ENCODE measurements at regions not wholly inside any gene's neighbourhood (a gene's known extent, or its start where the extent isn't known, plus 50 kb on each side); places are given as distances from the start of the nearest gene placed in this dataset.
A peak's percentile ranks its signal among the peaks of the same experiment; 100 is the strongest.
"Not testable (repeated sequence)": the region's sequence is repeated elsewhere in the genome, so short reads cannot be mapped to it uniquely, and the experiment has no call there.

GRCh38 chrX:1700757-1701156, 85.9 kb downstream of the ASMT start:
- Mint-ChIP-seq H3K27me3 (no peaks in the 10 kb centered on the region), H3K27ac (no peak overlapping the region), H3K4me1 (no peaks in the 10 kb centered on the region), H3K9me3 (peaks cover 15 to 17% of the 10 kb centered on the region in 2 donors), H3K4me3 (no peak overlapping the region)
- no peak for DNase-seq
- no peak for ATAC-seq

- H3K27me3 Mint-ChIP-seq, H3K4me3 Mint-ChIP-seq, ATAC-seq, H3K4me1 Mint-ChIP-seq, DNase-seq, H3K27ac Mint-ChIP-seq: not testable (repeated sequence)
- peaks cover 11 to 13% of the 10 kb centered on the region in 2 donors for H3K9me3 Mint-ChIP-seq
Measured at GRCh38 chrX:1701396-1701901, 86.6 kb downstream of the ASMT start.

GRCh38 chrX:1702142-1702541, 87.3 kb downstream of the ASMT start:
- H3K9me3 Mint-ChIP-seq = peaks cover 8 to 11% of the 10 kb centered on the region in 2 donors
- not testable (repeated sequence) for H3K4me3 Mint-ChIP-seq, H3K27ac Mint-ChIP-seq, H3K27me3 Mint-ChIP-seq, ATAC-seq, H3K4me1 Mint-ChIP-seq, DNase-seq

GRCh38 chrX:1702557-1702956, 87.7 kb downstream of the ASMT start:
- peaks cover 8 to 11% of the 10 kb centered on the region in 2 donors for H3K9me3 Mint-ChIP-seq
- H3K4me3 Mint-ChIP-seq, H3K4me1 Mint-ChIP-seq, DNase-seq, ATAC-seq, H3K27ac Mint-ChIP-seq, H3K27me3 Mint-ChIP-seq: not testable (repeated sequence)

GRCh38 chrX:1709277-1709676, 94.4 kb downstream of the ASMT start:
- DNase-seq, H3K4me1 Mint-ChIP-seq, H3K4me3 Mint-ChIP-seq, ATAC-seq, H3K9me3 Mint-ChIP-seq, H3K27ac Mint-ChIP-seq, H3K27me3 Mint-ChIP-seq: not testable (repeated sequence)

GRCh38 chrX:1713296-1713695, 98.4 kb downstream of the ASMT start:
- Mint-ChIP-seq H3K4me1 (no peaks in the 10 kb centered on the region), H3K4me3 (no peak overlapping the region), H3K9me3 (no peaks in the 10 kb centered on the region), H3K27me3 (no peaks in the 10 kb centered on the region), H3K27ac (no peak overlapping the region)
- no peak for DNase-seq
- ATAC-seq = no peak

GRCh38 chrX:1717373-1717772, 102.5 kb downstream of the ASMT start:
- H3K4me1 Mint-ChIP-seq = no peaks in the 10 kb centered on the region
- H3K9me3 Mint-ChIP-seq = no peaks in the 10 kb centered on the region
- ATAC-seq = no peak
- DNase-seq = no peak
- no peak overlapping the region for H3K27ac Mint-ChIP-seq
- no peaks in the 10 kb centered on the region for H3K27me3 Mint-ChIP-seq
- no peak overlapping the region for H3K4me3 Mint-ChIP-seq

GRCh38 chrX:1719270-1719669, 104.4 kb downstream of the ASMT start:
- DNase-seq (no peak), ATAC-seq (no peak)
- no peak overlapping the region for H3K27ac Mint-ChIP-seq
- no peaks in the 10 kb centered on the region for H3K4me1 Mint-ChIP-seq
- H3K9me3 Mint-ChIP-seq = no peaks in the 10 kb centered on the region
- no peak overlapping the region for H3K4me3 Mint-ChIP-seq
- H3K27me3 Mint-ChIP-seq = no peaks in the 10 kb centered on the region

GRCh38 chrX:1720836-1721235, 106.0 kb downstream of the ASMT start:
- no peak overlapping the region for H3K27ac Mint-ChIP-seq
- H3K4me3 Mint-ChIP-seq = no peak overlapping the region
- DNase-seq = no peak
- H3K4me1 Mint-ChIP-seq = no peaks in the 10 kb centered on the region
- no peaks in the 10 kb centered on the region for H3K27me3 Mint-ChIP-seq
- no peaks in the 10 kb centered on the region for H3K9me3 Mint-ChIP-seq
- no peak for ATAC-seq

- no peak overlapping the region for H3K27ac Mint-ChIP-seq
- ATAC-seq (no peak), DNase-seq (no peak)
- H3K4me3 Mint-ChIP-seq = no peak overlapping the region
- H3K9me3 Mint-ChIP-seq = peaks cover 5 to 6% of the 10 kb centered on the region in 2 donors
- H3K4me1 Mint-ChIP-seq = no peaks in the 10 kb centered on the region
- H3K27me3 Mint-ChIP-seq = no peaks in the 10 kb centered on the region
Measured at GRCh38 chrX:1725472-1725871, 110.6 kb downstream of the ASMT start.

GRCh38 chrX:1727531-1728027, 112.7 kb downstream of the ASMT start:
- ATAC-seq = no peak
- Mint-ChIP-seq H3K4me3 (no peak overlapping the region), H3K27ac (no peak overlapping the region), H3K4me1 (no peaks in the 10 kb centered on the region), H3K27me3 (no peaks in the 10 kb centered on the region), H3K9me3 (peaks cover 5 to 6% of the 10 kb centered on the region in 2 donors)
- no peak for DNase-seq

- DNase-seq (no peak), ATAC-seq (no peak)
- Mint-ChIP-seq H3K9me3 (peaks cover 2 to 3% of the 10 kb centered on the region in 2 donors), H3K27me3 (no peaks in the 10 kb centered on the region), H3K27ac (peak overlapping the region; percentile 42 to 46), H3K4me1 (no peaks in the 10 kb centered on the region), H3K4me3 (no peak overlapping the region)
Measured at GRCh38 chrX:1734806-1735205, 119.9 kb downstream of the ASMT start.

GRCh38 chrX:1741816-1742394, 127.0 kb downstream of the ASMT start:
- H3K27me3 Mint-ChIP-seq = no peaks in the 10 kb centered on the region
- no peaks in the 10 kb centered on the region for H3K4me1 Mint-ChIP-seq
- H3K4me3 Mint-ChIP-seq = no peak overlapping the region
- no peak overlapping the region for H3K27ac Mint-ChIP-seq
- no peak for ATAC-seq
- peaks cover 20 to 45% of the 10 kb centered on the region in 2 donors for H3K9me3 Mint-ChIP-seq
- no peak for DNase-seq

GRCh38 chrX:1743105-1743504, 128.2 kb downstream of the ASMT start:
- no peak for DNase-seq
- no peak overlapping the region for H3K27ac Mint-ChIP-seq
- no peak overlapping the region for H3K4me3 Mint-ChIP-seq
- no peaks in the 10 kb centered on the region for H3K27me3 Mint-ChIP-seq
- no peaks in the 10 kb centered on the region for H3K4me1 Mint-ChIP-seq
- H3K9me3 Mint-ChIP-seq = peaks cover 20 to 50% of the 10 kb centered on the region in 2 donors
- ATAC-seq = no peak

GRCh38 chrX:1743663-1744062, 128.8 kb downstream of the ASMT start:
- DNase-seq (no peak), ATAC-seq (no peak)
- no peak overlapping the region for H3K27ac Mint-ChIP-seq
- no peak overlapping the region for H3K4me3 Mint-ChIP-seq
- H3K27me3 Mint-ChIP-seq = no peaks in the 10 kb centered on the region
- H3K4me1 Mint-ChIP-seq = no peaks in the 10 kb centered on the region
- H3K9me3 Mint-ChIP-seq = peaks cover 24 to 55% of the 10 kb centered on the region in 2 donors

- Mint-ChIP-seq H3K4me3 (no peak overlapping the region), H3K9me3 (peaks cover 22 to 43% of the 10 kb centered on the region in 2 donors), H3K27ac (no peak overlapping the region), H3K4me1 (peaks cover 5% of the 10 kb centered on the region), H3K27me3 (no peaks in the 10 kb centered on the region)
- no peak for ATAC-seq
- DNase-seq = no peak
Measured at GRCh38 chrX:1748408-1748807, 133.5 kb downstream of the ASMT start.

GRCh38 chrX:1749499-1749898, 134.6 kb downstream of the ASMT start:
- no peak overlapping the region for H3K27ac Mint-ChIP-seq
- no peaks in the 10 kb centered on the region for H3K27me3 Mint-ChIP-seq
- peaks cover 11 to 39% of the 10 kb centered on the region in 2 donors for H3K9me3 Mint-ChIP-seq
- DNase-seq = no peak
- no peak for ATAC-seq
- peaks cover 5% of the 10 kb centered on the region for H3K4me1 Mint-ChIP-seq
- H3K4me3 Mint-ChIP-seq = no peak overlapping the region

Measured in stimulated activated naive CD8-positive, alpha-beta T cell treated with anti-CD3 and anti-CD28 coated beads, Interleukin-15, amount 100 ng/mL, for 72 hours (primary cell).